Small intestine (tissue), 7 donors: ENCODE measurements at regions not wholly inside any gene's neighbourhood (a gene's known extent, or its start where the extent isn't known, plus 50 kb on each side); places are given as distances from the start of the nearest gene placed in this dataset.

Source experiments
- DNase-seq, 2 donors: peaks; one replicate each; pipeline versions ENCODE4 v3.0.0 to v3.0.0-alpha.2; 2013
- FAIRE-seq: peaks from 2 replicates; lab custom pipeline; 2012; peaks lifted over from hg19 to GRCh38; lab: Jason Lieb, UNC
- H3K27ac ChIP-seq, 3 donors: one replicate each; pipeline ENCODE4 v1.5.1; 2013; ENCODE audit warnings: low read length in 2 of 3, mild to moderate bottlenecking in 2 of 3, control low read depth in 1 of 3, inconsistent platforms in 1 of 3, low read depth in 1 of 3, moderate library complexity in 1 of 3
- H3K27me3 ChIP-seq, 3 donors: one replicate each; pipeline ENCODE4 v1.6.1; 2013; ENCODE audit warnings: low read length in 3 of 3, inconsistent platforms in 1 of 3; ENCODE audit not compliant: control insufficient read depth in 3 of 3, insufficient read depth in 3 of 3
- H3K36me3 ChIP-seq, 3 donors: one replicate each; pipeline ENCODE4 v1.6.1; 2013; ENCODE audit warnings: low read length in 3 of 3, inconsistent platforms in 1 of 3, low read depth in 1 of 3, mild to moderate bottlenecking in 1 of 3, moderate library complexity in 1 of 3; ENCODE audit not compliant: control insufficient read depth in 3 of 3, insufficient read depth in 2 of 3
- H3K4me1 ChIP-seq, 3 donors: one replicate each; pipeline ENCODE4 v1.6.1; 2013; ENCODE audit warnings: low read length in 2 of 3, inconsistent platforms in 1 of 3, low read depth in 1 of 3, mild to moderate bottlenecking in 1 of 3, moderate library complexity in 1 of 3; ENCODE audit not compliant: control insufficient read depth in 3 of 3, insufficient read depth in 2 of 3
- H3K4me3 ChIP-seq, 3 donors: one replicate each; pipeline ENCODE4 v1.5.1; 2013; ENCODE audit warnings: low read length in 3 of 3, control low read depth in 1 of 3, inconsistent platforms in 1 of 3, low read depth in 1 of 3, mild to moderate bottlenecking in 1 of 3, moderate library complexity in 1 of 3
- H3K9me3 ChIP-seq, 2 donors: one replicate each; pipeline ENCODE4 v1.6.1; 2013; ENCODE audit warnings: low read depth in 1 of 2, low read length in 1 of 2; ENCODE audit not compliant: control insufficient read depth in 2 of 2, insufficient read depth in 1 of 2
- WGBS, 3 donors: extraction: QIAGEN DNeasy Blood & Tissue Kit; methylation state at CpG; one replicate each; pipeline ENCODE4 v1.1.7; 2013; 5-methylcytosine and 5-hydroxymethylcytosine counted together
- donor health status: healthy with polysubstance abuse.
- donor health status: control.
- donor health status: control.
- donor health status: Bipolar disorder and iron deficiency.
- donor health status: healthy.

DNA sequence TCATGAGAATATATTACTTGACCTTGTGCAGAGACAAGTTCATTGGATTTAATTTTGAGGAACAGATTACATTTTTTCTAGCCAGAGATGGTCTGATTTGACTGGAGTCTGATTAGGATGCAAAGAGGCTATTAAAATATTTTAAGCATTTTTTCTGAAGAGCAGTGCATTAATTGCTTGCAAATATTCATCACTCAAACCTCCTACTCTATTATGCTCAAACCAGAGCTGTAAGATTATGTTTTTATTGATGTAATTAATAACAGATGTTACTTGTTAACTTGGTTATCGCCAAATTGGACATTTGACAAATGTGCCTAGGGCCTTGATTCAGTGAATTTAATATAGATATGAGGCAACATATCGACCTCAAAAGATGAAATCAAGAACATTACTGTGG, 160.9 kb upstream of the SLC13A1 start:
- Histone ChIP-seq H3K4me3 (no peak overlapping the region), H3K27ac (no peak overlapping the region), H3K9me3 (no peaks in the 10 kb centered on the region), H3K36me3 (no peaks in the 10 kb centered on the region), H3K4me1 (peaks cover 0 to 2% (median 0%) of the 10 kb centered on the region in 3 donors), H3K27me3 (no peaks in the 10 kb centered on the region)
- WGBS, 3 donors, result 6 to 53% (median 21%) methylated on average over 2 of the region's 2 CpGs
- DNase-seq, result no peak
- no peak for FAIRE-seq

DNA sequence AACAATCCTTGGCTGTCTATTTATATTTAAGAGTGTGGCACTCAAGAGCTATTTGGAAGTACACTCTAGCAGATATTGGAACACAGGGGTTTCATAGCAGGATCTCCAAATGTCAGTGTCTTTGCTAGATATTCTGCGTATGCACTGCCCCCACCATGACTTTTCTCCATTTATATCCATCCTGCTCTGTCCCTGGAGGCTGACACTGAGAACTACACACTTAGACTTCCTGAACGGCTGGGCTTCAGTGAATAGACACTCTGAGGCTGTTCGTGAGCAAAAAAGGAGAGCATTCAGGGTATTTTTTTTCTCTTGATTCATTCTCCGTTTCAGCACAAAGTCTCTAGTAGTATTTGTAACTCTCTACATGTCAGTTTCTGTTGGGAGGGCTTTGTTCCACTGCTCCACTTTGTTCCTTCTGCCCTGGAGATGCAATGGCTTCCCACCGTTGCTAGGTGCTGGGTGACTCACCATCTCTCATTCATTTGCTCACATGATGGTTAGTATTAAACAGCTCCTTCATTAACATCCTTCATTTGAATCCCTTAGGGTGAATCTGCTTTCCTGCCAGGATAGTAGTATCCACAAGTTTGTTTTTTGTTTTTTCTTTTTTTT, 155.9 kb upstream of the SLC13A1 start:
- no peak for FAIRE-seq
- Histone ChIP-seq H3K27ac (no peak overlapping the region), H3K9me3 (peaks cover 0 to 5% of the 10 kb centered on the region in 2 donors), H3K36me3 (no peaks in the 10 kb centered on the region), H3K4me3 (no peak overlapping the region), H3K4me1 (peaks cover 0 to 15% (median 0%) of the 10 kb centered on the region in 3 donors), H3K27me3 (no peaks in the 10 kb centered on the region)
- 68 to 84% (median 73%) methylated on average over 5 of the region's 5 CpGs for WGBS, 3 donors
- DNase-seq, result peak in 1 of 2 donors; percentile 11

DNA sequence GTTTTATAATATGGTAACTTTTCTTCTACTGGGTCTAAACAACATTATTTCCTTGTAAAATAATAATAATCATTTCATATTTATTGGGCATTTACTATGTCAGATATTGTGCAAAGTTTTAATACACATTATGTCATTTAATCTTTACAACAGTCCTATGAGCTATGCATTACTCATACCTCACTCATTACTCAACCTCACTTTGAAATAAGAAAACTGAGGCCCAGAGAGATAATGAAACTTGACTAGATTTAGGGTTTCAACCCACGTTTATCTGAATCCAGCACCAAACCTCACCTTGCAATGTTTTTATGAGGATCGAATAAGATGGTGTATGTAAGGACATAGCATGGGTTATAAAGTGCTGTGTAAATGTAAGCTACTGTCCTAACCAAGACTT, 153.2 kb upstream of the SLC13A1 start:
- DNase-seq (peak in 1 of 2 donors; percentile 44), FAIRE-seq (no peak)
- Histone ChIP-seq H3K4me3 (no peak overlapping the region), H3K9me3 (peaks cover 0 to 5% of the 10 kb centered on the region in 2 donors), H3K36me3 (no peaks in the 10 kb centered on the region), H3K27ac (peak overlapping the region in 1 of 3 donors; percentile 59), H3K27me3 (no peaks in the 10 kb centered on the region), H3K4me1 (peaks cover 0 to 18% (median 0%) of the 10 kb centered on the region in 3 donors)
- WGBS, 3 donors, result 58 to 68% (median 61%) methylated on average over 2 of the region's 2 CpGs

DNA sequence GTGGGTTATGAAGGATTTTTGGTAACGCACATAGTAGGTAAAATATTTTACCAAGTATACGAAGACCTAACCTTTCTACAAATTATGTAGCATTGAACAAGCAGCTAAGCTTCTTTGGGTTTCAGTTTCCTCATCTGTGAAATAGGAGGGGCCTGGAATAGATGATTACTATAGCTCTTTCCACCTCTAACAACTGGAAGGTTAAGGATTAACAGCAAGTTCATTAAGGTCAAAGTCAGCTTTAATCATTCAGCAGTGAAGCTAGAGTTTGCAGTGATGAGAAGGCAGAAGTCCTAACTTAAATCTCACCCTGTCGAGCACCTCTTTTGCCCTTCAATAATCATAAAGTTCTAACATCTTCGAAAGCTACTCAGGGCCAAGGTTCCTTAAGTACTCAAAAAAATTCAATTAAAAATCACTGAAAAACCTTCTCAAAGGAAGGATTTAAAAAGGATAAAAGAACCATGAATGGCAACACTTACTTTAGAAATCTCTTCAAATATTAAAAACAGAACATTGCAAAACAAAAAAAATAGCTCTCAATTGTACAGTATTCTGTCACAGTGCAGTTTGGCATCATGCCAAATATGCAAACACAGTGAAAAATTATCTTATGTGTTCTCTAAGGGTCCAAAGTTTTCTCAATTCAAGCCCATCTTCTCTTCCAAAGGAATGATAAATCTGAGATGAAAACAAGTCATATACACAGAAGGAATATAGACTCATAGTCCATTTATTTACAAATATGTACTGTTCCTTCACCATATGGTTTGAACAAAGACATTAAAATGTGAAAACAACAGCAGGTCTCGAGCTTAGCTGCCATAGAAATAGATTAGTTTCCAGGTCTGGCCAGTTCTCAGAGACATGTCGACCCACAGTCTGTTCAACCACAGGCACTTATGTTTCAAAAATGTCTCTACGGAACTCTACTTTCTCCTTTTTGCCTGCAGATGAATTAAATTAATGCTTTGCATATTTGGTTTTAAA, 152.0 kb upstream of the SLC13A1 start:
- Histone ChIP-seq H3K36me3 (no peaks in the 10 kb centered on the region), H3K27ac (peak overlapping the region in 1 of 3 donors; percentile 59), H3K4me1 (peaks cover 0 to 18% (median 0%) of the 10 kb centered on the region in 3 donors), H3K4me3 (no peak overlapping the region), H3K27me3 (no peaks in the 10 kb centered on the region), H3K9me3 (peaks cover 0 to 5% of the 10 kb centered on the region in 2 donors)
- FAIRE-seq (no peak), DNase-seq (peak; percentile 60 to 62)
- WGBS, 3 donors, result 70 to 73% (median 72%) methylated on average over 7 of the region's 7 CpGs

DNA sequence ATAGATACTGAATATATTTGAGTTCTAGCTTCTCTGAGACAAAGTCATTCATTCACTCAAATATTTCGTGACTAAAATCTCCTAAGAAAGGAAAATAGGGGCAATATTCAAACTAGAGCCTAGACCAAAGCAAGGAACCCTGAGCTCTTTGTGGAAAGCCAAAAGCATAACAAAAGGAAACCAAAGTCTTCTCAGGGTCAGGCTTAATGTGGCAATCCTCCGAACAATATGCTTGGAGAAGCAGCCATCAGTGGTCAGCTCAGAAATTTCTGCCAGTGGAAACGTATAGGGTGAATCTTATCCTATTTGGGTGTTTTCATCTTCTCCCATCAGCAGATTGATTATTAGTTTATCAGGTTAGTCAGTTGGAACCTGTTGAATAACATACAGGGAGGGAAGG, 151.3 kb upstream of the SLC13A1 start:
- Histone ChIP-seq H3K27ac (peak overlapping the region in 1 of 3 donors; percentile 59), H3K4me3 (no peak overlapping the region), H3K9me3 (peaks cover 0 to 5% of the 10 kb centered on the region in 2 donors), H3K27me3 (no peaks in the 10 kb centered on the region), H3K36me3 (no peaks in the 10 kb centered on the region), H3K4me1 (peaks cover 0 to 18% (median 0%) of the 10 kb centered on the region in 3 donors)
- whole genome bisulfite sequencing, 3 donors, result 81 to 89% (median 89%) methylated on average over 3 of the region's 3 CpGs
- no peak for DNase-seq
- FAIRE-seq, result no peak

DNA sequence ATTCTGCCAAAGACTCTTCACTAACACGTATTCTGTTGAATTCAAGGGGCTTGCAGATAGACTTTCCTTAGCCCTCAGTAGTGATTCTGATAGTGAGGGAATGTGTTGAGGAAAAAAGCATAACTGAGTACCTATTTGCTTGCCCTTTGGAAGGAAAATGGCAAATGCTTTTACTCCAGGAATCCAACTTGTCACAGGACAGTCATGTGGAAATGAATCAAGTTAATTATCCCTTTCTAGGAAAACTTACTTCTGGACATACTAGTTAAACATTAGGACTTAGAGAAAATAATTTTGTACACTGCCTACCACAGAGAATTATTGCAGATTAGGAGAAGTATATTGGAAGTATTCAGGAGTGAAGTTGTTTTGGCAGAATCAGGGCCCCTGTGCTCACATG, 148.9 kb upstream of the SLC13A1 start:
- Histone ChIP-seq H3K9me3 (peaks cover 0 to 5% of the 10 kb centered on the region in 2 donors), H3K27ac (peak overlapping the region in 1 of 3 donors; percentile 49), H3K27me3 (no peaks in the 10 kb centered on the region), H3K4me1 (peaks cover 0 to 14% (median 0%) of the 10 kb centered on the region in 3 donors), H3K36me3 (no peaks in the 10 kb centered on the region), H3K4me3 (no peak overlapping the region)
- 64 to 81% (median 67%) methylated on average over 1 of the region's 1 CpG for whole genome bisulfite sequencing, 3 donors
- DNase-seq (peak in 1 of 2 donors; percentile 64), FAIRE-seq (no peak)

DNA sequence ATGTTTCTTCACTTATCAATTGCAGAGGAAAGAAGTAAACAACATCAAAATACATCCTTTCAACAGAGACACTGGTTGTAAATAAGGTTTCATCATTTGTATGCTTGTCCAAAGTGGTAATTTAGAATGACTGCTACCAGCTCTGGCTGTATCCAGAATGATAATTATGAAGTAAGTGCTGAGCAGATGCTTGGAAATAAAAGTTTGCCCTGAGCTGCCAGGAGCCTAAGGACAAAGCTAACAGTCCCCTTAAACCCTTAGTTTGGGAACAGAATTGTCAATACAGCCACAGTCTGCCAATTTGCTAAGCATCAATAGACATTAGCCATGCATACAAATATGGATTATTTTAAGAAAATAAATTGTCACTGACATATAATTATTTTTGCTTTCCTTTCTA, 147.0 kb upstream of the SLC13A1 start:
- Histone ChIP-seq H3K4me3 (no peak overlapping the region), H3K27ac (no peak overlapping the region), H3K9me3 (peaks cover 0 to 5% of the 10 kb centered on the region in 2 donors), H3K4me1 (peaks cover 0 to 6% (median 0%) of the 10 kb centered on the region in 3 donors), H3K36me3 (no peaks in the 10 kb centered on the region), H3K27me3 (no peaks in the 10 kb centered on the region)
- no peak for DNase-seq
- FAIRE-seq, result no peak

DNA sequence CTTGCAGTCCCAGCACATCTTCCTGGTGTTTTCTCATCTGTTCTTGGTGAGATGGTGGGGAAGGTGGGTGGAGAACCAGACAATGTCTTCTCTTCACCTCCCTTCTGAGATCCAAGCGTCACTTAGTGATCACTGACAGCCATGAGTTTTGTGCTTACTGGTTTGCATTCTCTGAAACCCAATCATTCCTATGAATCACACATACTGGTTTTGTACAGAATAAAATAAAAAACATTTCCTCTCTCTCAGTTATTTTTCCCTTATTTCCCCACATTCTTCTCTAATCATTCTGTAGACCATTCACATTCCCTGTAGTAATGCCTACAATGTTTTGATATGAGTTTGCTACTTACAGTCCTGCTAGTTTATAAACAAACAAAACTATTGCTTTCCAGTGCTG, 143.8 kb upstream of the SLC13A1 start:
- FAIRE-seq (no peak), DNase-seq (no peak)
- 88 to 96% (median 90%) methylated on average over 1 of the region's 1 CpG for WGBS, 3 donors

More for the DNA sequence above, 143.8 kb upstream of the SLC13A1 start:
- H3K9me3 ChIP-seq, result peaks cover 0 to 3% of the 10 kb centered on the region in 2 donors
- no peak overlapping the region for H3K4me3 ChIP-seq
- H3K27me3 ChIP-seq, result no peaks in the 10 kb centered on the region
- no peaks in the 10 kb centered on the region for H3K36me3 ChIP-seq
- H3K27ac ChIP-seq, result no peak overlapping the region
- no peaks in the 10 kb centered on the region for H3K4me1 ChIP-seq
